Astrocyte of the cerebellum (primary cell): ENCODE measurements at regions not wholly inside any gene's neighbourhood (a gene's known extent, or its start where the extent isn't known, plus 50 kb on each side); places are given as distances from the start of the nearest gene placed in this dataset.
A peak's percentile ranks its signal among the peaks of the same experiment; 100 is the strongest.

Experiments
- DNase-seq: peaks from one replicate; pipeline ENCODE4 v3.0.0-alpha.2; 2011; ENCODE audit warnings: low read depth
- H3K4me3 ChIP-seq: 2 replicates; pipeline ENCODE4 v1.5.1; 2011; ENCODE audit warnings: mild to moderate bottlenecking, low read depth, low read length, moderate library complexity
- CTCF ChIP-seq: IDR thresholded peaks from 2 replicates; pipeline ENCODE4 v1.5.1; 2012; ENCODE audit warnings: low read length, low read depth, moderate library complexity, mild to moderate bottlenecking; ENCODE audit errors: missing control alignments
- in situ Hi-C: cut with HindIII; loops from 2 replicates; pipeline ENCODE4 v1.10.0; 2017; ENCODE audit warnings: low sequenced_read_pairs

GRCh38 chr7:13336227-13336626 lies 648.8 kb downstream of the ARL4A start:
- in situ Hi-C loops = no loop called here
- TF ChIP-seq CTCF = no peak
- no peak overlapping the region for H3K4me3 ChIP-seq
- DNase-seq = peak; percentile 31

DNA sequence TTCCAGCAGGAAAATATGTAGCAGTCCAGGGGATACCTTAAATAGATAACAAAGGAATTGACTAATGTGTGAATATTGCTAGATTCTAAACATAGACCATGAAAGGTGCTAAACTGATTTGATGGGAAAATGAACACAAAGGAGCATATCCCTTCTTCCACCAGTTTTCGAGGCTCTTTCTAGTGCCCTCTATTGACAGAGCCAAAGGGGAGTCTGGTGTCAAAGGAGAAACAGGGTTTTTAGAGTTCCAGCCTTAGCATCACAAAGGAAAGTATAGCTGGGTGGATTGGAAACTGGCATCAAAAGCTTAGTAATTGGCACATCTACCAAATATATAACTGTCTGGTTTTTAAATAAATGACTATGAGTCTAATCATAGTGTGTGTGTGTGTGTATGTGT lies 636.8 kb downstream of the ETV1 start:
- TF ChIP-seq CTCF = no peak
- in situ Hi-C loops = no loop called here
- no peak overlapping the region for H3K4me3 ChIP-seq
- DNase-seq = no peak

DNA sequence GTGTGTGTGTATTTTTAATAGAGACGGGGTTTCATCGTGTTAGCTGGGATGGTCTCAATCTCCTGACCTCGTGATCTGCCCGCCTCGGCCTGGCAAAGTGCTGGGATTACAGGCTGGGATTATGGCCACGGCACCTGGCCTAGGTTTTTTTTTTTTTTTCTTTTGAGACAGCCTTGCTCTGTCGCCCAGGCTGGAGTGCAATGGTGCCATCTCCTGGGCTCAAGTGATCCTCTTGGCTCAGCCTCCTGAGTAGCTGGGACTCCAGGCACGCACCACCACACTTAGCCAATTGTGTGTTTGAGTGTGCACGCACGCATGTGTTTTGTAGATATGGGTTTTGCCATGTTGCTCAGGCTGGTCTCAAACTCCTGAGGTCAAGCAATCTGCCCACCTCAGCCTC lies 629.8 kb downstream of the ETV1 start:
- TF ChIP-seq CTCF = no peak
- in situ Hi-C loops = no loop called here
- no peak overlapping the region for H3K4me3 ChIP-seq
- DNase-seq = no peak

- in situ Hi-C loops = no loop called here
- no peak for DNase-seq
- H3K4me3 ChIP-seq = no peak overlapping the region
- no peak for TF ChIP-seq CTCF
Measured at GRCh38 chr7:13386741-13387140, 602.7 kb downstream of the ETV1 start.

DNA sequence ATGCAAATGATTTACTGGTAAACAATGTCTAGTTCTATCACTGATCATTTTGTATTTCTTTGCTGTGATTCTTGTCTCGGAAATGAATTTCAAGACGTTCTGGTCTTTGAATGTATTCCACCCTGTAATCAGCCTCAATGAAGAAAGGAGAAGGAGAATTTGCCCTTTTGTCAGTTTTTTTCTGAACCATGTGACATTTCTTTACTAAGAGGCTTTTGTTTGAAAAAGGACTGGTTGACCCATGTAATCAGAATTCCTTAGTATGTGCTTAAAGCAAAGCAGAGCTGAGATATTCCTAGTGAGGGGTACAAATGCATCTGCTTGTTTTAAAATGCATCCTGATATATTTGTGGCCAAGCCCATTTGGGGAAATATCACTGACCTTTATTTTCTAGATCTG lies 581.6 kb downstream of the ETV1 start:
- TF ChIP-seq CTCF = no peak
- no peak for DNase-seq
- in situ Hi-C loops = no loop called here
- H3K4me3 ChIP-seq = no peak overlapping the region

GRCh38 chr7:13411151-13411550 lies 578.3 kb downstream of the ETV1 start:
- H3K4me3 ChIP-seq = no peak overlapping the region
- no peak for TF ChIP-seq CTCF
- in situ Hi-C loops = no loop called here

GRCh38 chr7:13411636-13412035 lies 577.8 kb downstream of the ETV1 start:
- H3K4me3 ChIP-seq = no peak overlapping the region
- no peak for TF ChIP-seq CTCF
- in situ Hi-C loops = no loop called here
- DNase-seq = no peak

More at GRCh38 chr7:13411151-13411550, 578.3 kb downstream of the ETV1 start:
- no peak for DNase-seq
